Right renal cortex interstitium (tissue), 3 donors: ENCODE measurements at regions not wholly inside any gene's neighbourhood (a gene's known extent, or its start where the extent isn't known, plus 50 kb on each side); places are given as distances from the start of the nearest gene placed in this dataset.

Source experiments
- DNase-seq, 3 donors: peaks; one replicate each; pipeline ENCODE4 v3.0.0-alpha.2; 2013; ENCODE audit warnings: low read depth in 3 of 3, low spot score in 2 of 3

GRCh38 chrX:39609941-39610340, 487.8 kb downstream of the BCOR start:
- DNase-seq = no peak

DNA sequence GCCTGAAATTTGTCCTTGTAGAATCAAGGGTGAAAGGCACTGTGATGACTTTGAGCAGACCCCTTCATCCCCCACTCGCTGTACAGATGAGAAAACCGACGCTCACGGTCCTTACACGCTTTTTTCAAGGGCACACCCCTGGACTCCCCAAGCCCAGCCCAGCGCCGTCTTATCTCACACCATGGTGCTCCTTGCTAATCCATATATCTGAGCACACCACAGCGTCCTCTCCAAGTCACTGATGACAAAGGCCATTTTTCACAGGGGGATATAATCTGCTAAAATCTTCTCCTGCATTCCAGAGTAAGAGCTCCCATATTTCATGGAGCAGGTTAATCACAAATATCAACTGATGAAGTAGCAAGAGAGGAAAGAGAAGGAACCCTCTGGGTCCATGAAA, 486.3 kb downstream of the BCOR start:
- no peak for DNase-seq

DNA sequence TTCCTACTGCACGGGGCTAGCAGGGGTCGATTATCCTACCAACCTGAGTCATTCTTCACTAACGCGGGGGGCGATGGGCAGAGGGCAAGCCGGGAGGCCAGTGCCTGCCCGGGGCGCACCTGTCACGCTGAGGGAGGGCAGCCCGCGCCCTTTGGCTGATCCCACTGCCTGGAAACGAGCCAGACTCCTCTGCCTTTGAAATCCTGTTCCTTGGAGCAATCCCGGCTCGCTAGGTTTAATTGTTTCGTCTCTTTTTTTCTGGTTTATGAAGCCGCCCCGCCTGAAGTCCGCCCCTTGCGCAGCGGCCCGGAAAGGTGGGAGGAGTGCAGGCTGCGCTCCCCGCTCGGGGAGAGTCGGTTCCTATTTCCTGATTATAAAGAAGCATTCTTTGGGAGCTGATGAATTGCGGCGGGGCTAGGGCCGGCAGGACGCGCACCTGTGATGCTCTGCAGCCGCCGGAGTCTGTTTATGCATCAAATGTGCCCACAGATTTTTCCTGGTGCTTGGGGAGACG, 484.2 kb downstream of the BCOR start:
- DNase-seq = peak in 2 of 3 donors; percentile 61 to 63

DNA sequence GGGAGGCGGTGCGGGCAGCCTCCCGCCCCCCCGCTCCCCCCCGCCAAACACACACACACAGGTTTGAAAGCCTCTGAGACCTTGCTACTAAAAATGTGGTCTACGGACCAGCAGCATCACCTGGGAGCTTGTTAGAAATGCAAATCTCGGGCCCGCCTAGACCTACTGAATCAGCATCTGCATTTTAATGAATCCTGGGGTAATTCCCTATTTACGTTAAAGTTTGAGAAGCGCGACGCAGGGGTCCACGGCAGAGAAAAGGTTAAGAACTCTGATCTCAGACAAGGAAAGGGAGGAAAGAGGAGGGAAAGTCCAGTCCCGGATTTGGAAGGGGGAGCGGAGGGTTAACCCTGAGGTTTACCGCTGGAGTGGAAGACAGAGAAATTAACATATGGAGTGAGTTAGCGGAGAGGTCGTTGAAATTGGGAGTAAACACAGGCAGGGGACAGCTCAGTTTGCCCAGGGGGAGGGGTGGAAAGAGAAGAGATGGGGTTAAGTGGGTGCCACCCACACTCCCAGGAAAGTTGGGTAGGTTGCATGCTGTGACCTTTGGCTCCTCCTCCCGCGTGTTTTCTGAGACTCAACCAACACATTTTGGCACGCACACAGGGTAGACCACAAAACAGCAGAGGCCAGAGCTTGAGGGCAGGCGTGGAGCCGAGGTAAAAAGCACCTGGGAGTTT, 483.6 kb downstream of the BCOR start:
- no peak for DNase-seq

DNA sequence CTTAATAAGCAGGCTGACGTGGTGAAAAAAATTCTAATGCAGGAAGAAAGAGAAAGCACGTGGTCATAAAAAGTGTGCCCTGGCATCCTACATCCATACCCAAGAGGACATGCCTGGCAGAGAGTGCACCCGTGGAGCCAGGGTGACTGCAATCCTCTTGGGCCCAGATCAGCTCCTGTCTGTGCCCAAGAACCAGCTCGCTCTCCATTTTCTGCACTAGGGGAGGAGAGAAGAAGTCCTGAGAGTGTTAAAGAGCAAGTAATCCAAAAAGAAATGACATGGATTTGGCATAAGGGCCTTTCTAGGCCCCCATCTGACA, 483.1 kb downstream of the BCOR start:
- DNase-seq = no peak

DNA sequence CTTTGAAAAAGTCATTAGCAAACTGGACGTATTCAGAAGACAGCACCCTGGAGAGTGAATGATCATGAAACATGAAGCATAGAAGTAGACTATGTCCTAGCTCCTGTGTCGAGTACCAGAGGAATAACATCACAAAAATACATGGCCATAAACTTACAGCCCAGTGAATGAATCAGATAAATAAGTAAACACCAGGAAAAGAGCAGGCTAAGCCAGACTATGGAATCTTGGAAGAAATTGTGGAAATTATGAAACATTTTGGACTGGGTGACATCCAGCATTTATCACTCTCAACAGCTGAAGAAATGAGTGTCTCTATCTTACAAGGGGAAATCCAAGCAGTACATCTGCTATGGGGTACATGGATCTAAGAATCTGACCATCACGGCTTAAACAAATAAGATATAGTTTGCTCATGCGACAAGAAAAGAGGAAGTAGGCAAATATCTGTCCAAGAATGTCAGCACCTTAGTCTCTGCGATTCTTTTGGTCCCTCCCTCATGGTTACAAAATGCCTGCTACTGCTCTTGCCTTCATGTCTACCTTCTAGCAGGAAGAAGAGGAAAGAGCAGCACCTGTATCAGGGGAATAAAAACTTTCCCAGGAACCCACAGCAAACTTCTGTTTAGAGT, 481.5 kb downstream of the BCOR start:
- DNase-seq = no peak

DNA sequence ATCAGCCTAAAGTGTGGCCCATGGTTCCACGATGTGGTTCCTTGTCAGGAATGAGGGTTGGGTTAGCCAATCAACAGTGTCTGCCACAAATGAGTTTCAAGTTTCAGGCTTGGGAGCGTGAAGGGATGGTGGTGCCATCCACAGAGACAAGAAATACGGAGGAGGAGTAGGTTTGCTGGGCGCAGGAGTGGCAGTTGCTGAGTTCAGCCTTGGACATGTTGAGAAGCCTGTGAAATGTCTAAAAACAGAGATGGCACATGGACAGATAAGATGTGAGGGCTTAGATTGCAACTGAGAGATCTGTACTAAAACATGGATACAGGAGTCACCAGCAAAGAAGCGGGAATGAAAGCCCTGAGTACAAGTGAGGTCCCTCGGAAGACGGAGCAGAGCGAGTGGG, 481.0 kb downstream of the BCOR start:
- no peak for DNase-seq

DNA sequence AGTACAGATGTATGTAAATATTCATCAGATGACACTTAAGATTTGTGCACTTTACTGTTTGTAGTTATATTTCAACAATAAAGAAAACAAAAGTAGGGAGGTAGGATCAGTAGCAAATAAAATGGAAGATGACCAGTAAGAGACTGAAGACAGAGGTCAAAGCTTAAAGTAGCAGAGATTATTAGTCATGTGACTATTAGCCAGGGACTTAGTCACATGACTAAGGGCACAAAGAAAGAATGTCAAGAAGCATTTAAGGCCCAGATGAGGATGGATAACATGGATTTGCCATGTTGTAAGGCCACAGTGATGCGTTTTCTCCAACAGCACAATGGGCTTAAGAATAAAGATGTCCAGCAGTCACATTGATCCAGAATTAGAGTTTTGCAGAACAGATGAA, 479.6 kb downstream of the BCOR start:
- DNase-seq = no peak

- DNase-seq = no peak
These were observed 478.4 kb downstream of the BCOR start for GRCh38 chrX:39619182-39620009.

DNA sequence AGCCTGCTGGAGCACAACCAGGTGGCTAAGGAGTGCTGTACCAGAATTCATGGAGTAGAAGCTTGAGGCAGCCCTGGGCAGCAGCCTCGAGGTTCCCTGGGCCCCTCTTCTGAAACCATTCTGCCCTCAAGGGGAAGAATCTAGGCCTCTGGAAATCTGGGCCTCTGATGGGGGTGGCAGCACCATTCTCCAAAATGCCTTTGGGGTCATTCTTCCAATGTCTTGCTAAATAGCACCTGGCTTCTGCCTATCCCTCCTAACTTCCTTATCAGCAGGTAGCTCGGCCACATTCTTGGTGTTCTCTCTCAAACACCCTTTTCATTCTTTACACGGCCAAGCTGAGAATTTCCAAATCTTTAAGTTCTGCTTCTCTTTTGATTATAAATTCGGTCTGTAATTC, 473.6 kb downstream of the BCOR start:
- DNase-seq = no peak

GRCh38 chrX:39625810-39626209, 471.9 kb downstream of the BCOR start:
- DNase-seq = no peak

DNA sequence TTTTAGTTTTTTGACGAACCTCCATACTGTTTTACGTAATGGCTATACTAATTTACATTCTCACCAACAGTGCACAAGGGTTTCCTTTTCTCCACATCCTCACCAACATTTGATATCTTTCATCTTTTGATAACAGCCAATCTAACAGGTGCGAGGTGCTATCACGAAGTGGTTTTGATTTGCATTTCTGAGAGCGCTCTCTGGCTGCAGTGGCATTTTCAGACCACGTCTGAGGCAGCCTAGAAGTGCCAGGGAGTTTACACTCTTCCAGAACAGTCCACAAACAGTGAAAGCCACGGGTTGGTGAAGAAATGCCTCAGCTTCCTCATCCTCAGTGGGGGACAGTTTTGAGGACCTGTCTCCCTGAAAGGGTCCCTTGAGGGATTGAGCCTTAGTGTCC, 471.0 kb downstream of the BCOR start:
- no peak for DNase-seq

- no peak for DNase-seq
These were observed 470.5 kb downstream of the BCOR start for GRCh38 chrX:39627257-39627656.

DNA sequence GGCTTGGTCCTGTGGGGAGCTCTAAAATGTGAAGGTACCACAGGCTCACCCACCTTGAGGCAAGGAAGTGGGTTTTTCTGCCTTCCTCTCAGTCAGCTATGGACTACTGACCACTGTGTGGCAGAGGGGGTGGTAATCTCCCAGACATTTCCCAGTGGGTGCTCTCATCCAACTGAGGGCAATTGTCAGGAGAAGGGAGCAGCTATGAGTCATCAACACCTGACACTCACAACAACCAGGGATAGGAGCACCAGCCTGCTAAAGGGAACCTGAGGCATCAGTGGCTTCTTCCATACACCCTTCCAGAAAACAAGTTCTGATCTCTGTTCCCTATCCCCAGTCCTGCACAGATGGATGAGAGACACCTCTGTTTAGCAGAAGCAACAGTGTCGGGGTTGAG, 468.8 kb downstream of the BCOR start:
- DNase-seq = no peak

DNA sequence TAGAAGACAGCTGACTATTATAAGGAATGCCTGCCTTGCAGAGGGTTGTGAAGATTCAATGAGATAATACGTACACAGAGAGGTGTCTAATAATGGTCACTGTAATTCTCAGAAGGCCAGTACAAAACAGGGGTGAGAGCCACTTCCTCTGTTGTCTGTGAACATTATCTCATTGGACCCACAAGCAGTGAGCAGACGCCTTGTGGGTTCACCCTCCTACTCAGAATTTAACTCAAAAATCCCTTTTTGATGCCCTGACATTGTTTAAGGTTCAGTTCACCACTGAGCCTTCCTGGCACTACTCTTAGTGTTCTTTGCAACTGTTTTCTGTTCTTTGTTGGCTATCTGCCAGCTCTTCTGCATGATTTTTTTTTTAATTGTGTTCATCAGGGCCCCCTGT, 467.4 kb downstream of the BCOR start:
- no peak for DNase-seq

- DNase-seq = no peak
These were observed 466.2 kb downstream of the BCOR start for GRCh38 chrX:39631276-39632229.

- DNase-seq = no peak
These were observed 464.5 kb downstream of the BCOR start for GRCh38 chrX:39633293-39633692.

DNA sequence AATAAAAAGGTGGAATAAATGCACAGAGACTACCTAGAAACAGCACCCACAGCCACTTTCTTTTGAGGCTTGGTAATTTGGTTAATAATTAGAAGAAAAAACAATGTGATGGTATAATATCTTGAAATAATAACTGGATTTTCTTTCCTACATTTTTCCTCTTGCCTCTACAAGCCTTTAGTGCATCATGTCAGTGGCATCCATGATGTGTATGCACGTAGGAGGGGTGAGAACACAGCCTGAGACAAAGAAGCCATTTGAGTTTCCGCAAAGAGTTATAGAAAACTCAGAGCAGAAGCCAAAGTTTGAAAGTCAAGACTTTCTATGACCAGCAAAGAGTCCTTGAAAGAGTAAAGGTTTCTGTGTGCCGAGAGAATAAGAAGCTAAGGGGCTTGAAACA, 461.3 kb downstream of the BCOR start:
- DNase-seq = no peak

GRCh38 chrX:39638526-39638925, 459.2 kb downstream of the BCOR start:
- DNase-seq = no peak

DNA sequence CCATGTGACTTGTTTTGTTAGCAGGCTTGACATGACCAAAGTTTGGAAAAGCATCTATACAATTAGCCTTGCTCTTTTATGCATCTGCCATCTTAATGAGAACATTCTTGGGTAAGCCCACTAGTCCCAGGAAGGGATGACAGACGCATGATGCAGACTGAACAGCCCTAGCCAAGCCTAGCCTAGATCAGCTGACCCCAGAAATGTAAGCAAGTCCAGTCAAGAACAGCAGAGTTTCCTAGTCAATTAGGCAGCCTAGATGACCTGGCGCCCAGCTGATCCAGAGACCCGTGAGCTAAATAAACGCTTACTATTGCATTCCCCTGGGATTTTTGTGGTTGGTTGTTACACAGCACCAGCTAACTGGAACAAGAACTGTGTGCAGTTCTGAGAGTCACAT, 457.9 kb downstream of the BCOR start:
- no peak for DNase-seq

GRCh38 chrX:39640866-39641265, 456.9 kb downstream of the BCOR start:
- no peak for DNase-seq
